HG03469 (cell line): ENCODE measurements at regions not wholly inside any gene's neighbourhood (a gene's known extent, or its start where the extent isn't known, plus 50 kb on each side); places are given as distances from the start of the nearest gene placed in this dataset.
"Not testable (repeated sequence)": the region's sequence is repeated elsewhere in the genome, so short reads cannot be mapped to it uniquely, and the experiment has no call there.

Experiments
- ATAC-seq: cut with Tn5 transposase; IDR thresholded peaks from one replicate; pipeline ENCODE4 v1.9.1; 2021; ENCODE audit warnings: mild to moderate bottlenecking, moderate library complexity, moderate number of reproducible peaks; ENCODE audit not compliant: unreplicated experiment

- no peak for ATAC-seq
These were observed 85.3 kb downstream of the TYW3 start for GRCh38 chr1:74818241-74818640.

GRCh38 chr1:74818661-74819456 lies 85.9 kb downstream of the TYW3 start:
- ATAC-seq, result no peak

- ATAC-seq, result no peak
These were observed 90.0 kb downstream of the TYW3 start for GRCh38 chr1:74822851-74823401.

GRCh38 chr1:74824497-74825107 lies 91.7 kb downstream of the TYW3 start:
- peak; percentile 77 for ATAC-seq

- ATAC-seq, result no peak
These were observed 97.8 kb downstream of the TYW3 start for GRCh38 chr1:74830766-74831165.

GRCh38 chr1:74834261-74834660 lies 101.3 kb downstream of the TYW3 start:
- no peak for ATAC-seq

GRCh38 chr1:74835051-74835450 lies 102.1 kb downstream of the TYW3 start:
- no peak for ATAC-seq

GRCh38 chr1:74842726-74843125 lies 109.8 kb downstream of the TYW3 start:
- no peak for ATAC-seq

- no peak for ATAC-seq
These were observed 114.8 kb downstream of the TYW3 start for GRCh38 chr1:74847715-74848114.

- no peak for ATAC-seq
These were observed 120.8 kb downstream of the TYW3 start for GRCh38 chr1:74853756-74854155.

GRCh38 chr1:74856174-74856573 lies 123.2 kb downstream of the TYW3 start:
- no peak for ATAC-seq

- no peak for ATAC-seq
These were observed 124.7 kb downstream of the TYW3 start for GRCh38 chr1:74857676-74858075.

GRCh38 chr1:74858136-74858535 lies 125.2 kb downstream of the TYW3 start:
- peak; percentile 78 for ATAC-seq

GRCh38 chr1:74861867-74862266 lies 128.9 kb downstream of the TYW3 start:
- no peak for ATAC-seq

- ATAC-seq, result no peak
These were observed 136.8 kb downstream of the TYW3 start for GRCh38 chr1:74869702-74870101.

- not testable (repeated sequence) for ATAC-seq
These were observed 144.4 kb downstream of the TYW3 start for GRCh38 chr1:74877366-74877765.

- ATAC-seq, result no peak
These were observed 162.5 kb downstream of the TYW3 start for GRCh38 chr1:74895411-74895810.

- no peak for ATAC-seq
These were observed 175.2 kb downstream of the TYW3 start for GRCh38 chr1:74908131-74908530.

GRCh38 chr1:74908797-74909196 lies 175.8 kb downstream of the TYW3 start:
- ATAC-seq, result no peak

GRCh38 chr1:74913978-74914377 lies 181.0 kb downstream of the TYW3 start:
- ATAC-seq, result no peak

- ATAC-seq, result no peak
These were observed 200.5 kb downstream of the TYW3 start for GRCh38 chr1:74933500-74933899.

- no peak for ATAC-seq
These were observed 198.7 kb upstream of the LHX8 start for GRCh38 chr1:74935446-74935845.
